NCI-H526 treated with DMSO at 0.1 percent for 48 hours (cell line): ENCODE measurements at regions not wholly inside any gene's neighbourhood (a gene's known extent, or its start where the extent isn't known, plus 50 kb on each side); places are given as distances from the start of the nearest gene placed in this dataset.

Experiments
- DNase-seq: peaks from one replicate; lab custom pipeline; 2025; lab: John Stamatoyannopoulos, UW

GRCh38 chr2:122412360-122412759, 656.9 kb downstream of the TSN start:
- DNase-seq = no peak

- peak; percentile 34 for DNase-seq
Measured at GRCh38 chr2:122414902-122415301, 659.5 kb downstream of the TSN start.

GRCh38 chr2:122417114-122417513, 661.7 kb downstream of the TSN start:
- DNase-seq = no peak

- DNase-seq = peak; percentile 8
Measured at GRCh38 chr2:122421775-122422174, 666.3 kb downstream of the TSN start.

GRCh38 chr2:122422384-122422991, 667.0 kb downstream of the TSN start:
- no peak for DNase-seq

- no peak for DNase-seq
Measured at GRCh38 chr2:122423934-122424333, 668.5 kb downstream of the TSN start.

GRCh38 chr2:122433123-122433754, 677.8 kb downstream of the TSN start:
- no peak for DNase-seq

GRCh38 chr2:122445003-122445402, 689.6 kb downstream of the TSN start:
- DNase-seq = no peak

GRCh38 chr2:122446761-122447160, 691.3 kb downstream of the TSN start:
- no peak for DNase-seq

GRCh38 chr2:122447237-122447636, 691.8 kb downstream of the TSN start:
- no peak for DNase-seq

GRCh38 chr2:122451040-122451439, 695.6 kb downstream of the TSN start:
- DNase-seq = peak; percentile 1

- DNase-seq = no peak
Measured at GRCh38 chr2:122451697-122452096, 696.2 kb downstream of the TSN start.

GRCh38 chr2:122469147-122469546, 713.7 kb downstream of the TSN start:
- no peak for DNase-seq

- no peak for DNase-seq
Measured at GRCh38 chr2:122471753-122472152, 716.3 kb downstream of the TSN start.

- no peak for DNase-seq
Measured at GRCh38 chr2:122478117-122478516, 722.7 kb downstream of the TSN start.

GRCh38 chr2:122478771-122479170, 723.3 kb downstream of the TSN start:
- DNase-seq = no peak

- DNase-seq = no peak
Measured at GRCh38 chr2:122480501-122481243, 725.2 kb downstream of the TSN start.

GRCh38 chr2:122481244-122481622, 725.8 kb downstream of the TSN start:
- no peak for DNase-seq

- DNase-seq = no peak
Measured at GRCh38 chr2:122481717-122482116, 726.3 kb downstream of the TSN start.

- no peak for DNase-seq
Measured at GRCh38 chr2:122486086-122486485, 730.6 kb downstream of the TSN start.

GRCh38 chr2:122486705-122487415, 731.4 kb downstream of the TSN start:
- DNase-seq = no peak

GRCh38 chr2:122491011-122491410, 735.6 kb downstream of the TSN start:
- DNase-seq = no peak
